HS-27A (cell line): ENCODE measurements at regions not wholly inside any gene's neighbourhood (a gene's known extent, or its start where the extent isn't known, plus 50 kb on each side); places are given as distances from the start of the nearest gene placed in this dataset.

Experiments used
- DNase-seq: peaks from one replicate; pipeline ENCODE4 v3.0.0-alpha.2; 2012; ENCODE audit warnings: low read depth, missing footprints

- DNase-seq: no peak
These were observed 70.8 kb upstream of the GNAZ start for GRCh38 chr22:22999523-22999922.

- no peak for DNase-seq
These were observed 69.5 kb upstream of the GNAZ start for GRCh38 chr22:23000657-23001347.

DNA sequence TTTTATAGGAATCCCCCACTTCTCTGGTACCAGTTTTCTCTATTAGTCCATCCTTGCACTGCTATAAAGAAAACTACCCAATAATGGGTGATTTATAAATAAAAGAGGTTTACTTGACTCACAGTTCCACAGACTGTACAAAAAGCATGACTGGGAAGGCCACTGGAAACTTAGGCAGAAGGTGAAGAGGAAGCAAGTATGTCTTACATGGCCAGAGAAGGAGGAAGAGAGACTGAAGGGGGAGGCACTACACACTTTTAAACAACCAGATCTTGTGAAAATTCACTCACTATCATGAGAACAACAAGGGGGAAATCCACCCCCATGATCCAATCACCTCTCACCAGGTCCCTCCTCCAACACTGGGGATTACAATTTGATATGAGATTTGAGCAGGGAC lies 68.9 kb upstream of the GNAZ start:
- DNase-seq: no peak

DNA sequence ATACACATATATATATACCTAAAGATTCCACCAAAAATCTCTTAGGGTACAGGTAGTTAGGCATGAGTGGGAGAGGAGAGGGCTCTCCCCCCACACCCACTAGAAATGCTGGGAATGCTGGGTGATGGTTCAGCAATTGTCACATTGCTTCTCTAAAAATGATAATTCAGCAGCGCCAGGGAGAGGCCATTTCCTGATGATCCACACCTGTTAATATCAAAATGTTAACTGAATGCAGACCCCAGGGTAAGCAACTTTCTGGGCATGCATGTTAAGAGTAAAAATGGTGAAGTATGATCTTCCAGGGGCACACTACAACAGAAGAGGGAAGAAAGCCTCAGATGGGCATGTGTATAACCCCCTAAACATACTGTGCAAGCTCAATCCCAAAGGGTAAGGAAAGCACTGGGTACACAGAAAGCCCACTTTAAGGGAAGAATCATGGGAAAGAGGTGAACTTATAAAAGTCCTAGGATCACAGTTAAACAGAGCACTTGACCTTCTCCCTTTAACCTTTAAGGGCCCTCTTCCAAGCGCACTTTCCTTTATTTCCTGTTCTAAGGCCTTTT lies 67.6 kb upstream of the GNAZ start:
- DNase-seq: no peak

GRCh38 chr22:23007823-23008222 lies 62.5 kb upstream of the GNAZ start:
- DNase-seq: no peak

DNA sequence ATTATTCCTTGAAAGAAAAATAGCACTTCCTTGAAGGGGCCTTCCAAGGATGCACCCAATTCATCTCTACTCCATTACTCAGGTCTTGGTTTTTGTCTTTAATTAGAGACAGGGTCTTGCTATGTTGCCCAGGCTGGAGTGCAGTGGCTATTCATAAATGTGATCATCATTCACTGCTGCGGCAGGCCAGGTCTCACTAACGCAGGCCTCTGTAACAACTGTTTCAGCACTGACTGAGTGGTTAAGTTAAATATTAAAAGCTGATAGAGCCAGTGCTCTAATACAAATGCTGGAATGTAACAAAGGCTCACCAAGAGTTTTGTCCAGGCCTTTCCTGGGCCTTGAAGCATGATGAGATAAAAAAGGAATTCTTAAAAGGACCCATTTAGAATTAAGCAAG lies 61.4 kb upstream of the GNAZ start:
- no peak for DNase-seq
